Heart right ventricle (tissue), 16 donors: ENCODE measurements at regions not wholly inside any gene's neighbourhood (a gene's known extent, or its start where the extent isn't known, plus 50 kb on each side); places are given as distances from the start of the nearest gene placed in this dataset.

ENCODE experiments used
- ATAC-seq, 8 donors: fragments of 200-7000 bp; cut with Tn5 transposase; one replicate each; pipeline ENCODE4 v1.9.1; 2020; ENCODE audit warnings: mild to moderate bottlenecking in 8 of 8, moderate library complexity in 8 of 8, moderate number of reproducible peaks in 1 of 8
- DNase-seq, 2 donors: peaks; one replicate each; pipeline ENCODE4 v3.0.0-alpha.2; 2020
- H3K27ac ChIP-seq, 10 donors: fragments of 200-600 bp; sonication (generic) in 2 of 10; one replicate each; pipeline versions ENCODE4 v1.5.0 to v1.8.0; 2020 to 2022; ENCODE audit warnings: mild to moderate bottlenecking in 3 of 10
- H3K27me3 ChIP-seq, 7 donors: fragments of 200-600 bp; one replicate each; pipeline ENCODE4 v1.8.0; 2021 to 2022; ENCODE audit warnings: mild to moderate bottlenecking in 2 of 7
- H3K36me3 ChIP-seq, 9 donors: fragments of 200-600 bp; sonication (generic) in 1 of 9; one replicate each; pipeline versions ENCODE4 v1.5.0 to v1.8.0; 2020 to 2022; ENCODE audit warnings: mild to moderate bottlenecking in 2 of 9
- H3K4me1 ChIP-seq, 9 donors: fragments of 200-600 bp; sonication (generic) in 1 of 9; one replicate each; pipeline versions ENCODE4 v1.5.0 to v1.8.0; 2020 to 2022; ENCODE audit warnings: mild to moderate bottlenecking in 4 of 9
- H3K4me3 ChIP-seq, 10 donors: fragments of 200-600 bp; sonication (generic) in 2 of 10; one replicate each; pipeline versions ENCODE4 v1.5.0 to v1.8.0; 2020 to 2022; ENCODE audit warnings: mild to moderate bottlenecking in 7 of 10, moderate library complexity in 2 of 10
- H3K9me3 ChIP-seq, 11 donors: fragments of 200-600 bp in 10 of 11; sonication (generic) in 2 of 11; one replicate each; pipeline versions ENCODE4 v1.5.0 to v1.8.0; 2013 to 2022; ENCODE audit warnings: mild to moderate bottlenecking in 2 of 11, control low read depth in 1 of 11, moderate library complexity in 1 of 11
- CTCF ChIP-seq, 9 donors: fragments of 200-600 bp; sonication (generic) in 2 of 9; IDR thresholded peaks; one replicate each; pipeline versions ENCODE4 v1.5.0 to v1.8.0; 2021 to 2022; ENCODE audit warnings: antibody characterized with exemption in 9 of 9, mild to moderate bottlenecking in 5 of 9, moderate library complexity in 1 of 9
- WGBS, 2 donors: extraction: QIAGEN DNeasy Blood & Tissue Kit; methylation state at CpG; one replicate each; pipeline ENCODE4 v1.1.7; 2013; ENCODE audit warnings: inconsistent platforms in 1 of 2; 5-methylcytosine and 5-hydroxymethylcytosine counted together
- intact Hi-C, 10 donors: fragments of 100-400 bp; cut with DNase I; formaldehyde crosslinking; loops; one replicate each; pipeline versions ENCODE4 v1.11.1 to v1.14.2; 2022
- donor health status: Arrhythmogenic right ventricular cardiomyopathy.
- donor health status: ischemic (EF 13 %, LVEDD 7.1; RV severe dilation, severe dysfunction).
- donor health status: healthy with polysubstance abuse.
- donor health status: DM: no; HTN: yes; CAD: no.
- donor health status: DM: no; HTN: no; CAD: no.
- donor health status: ischemic (EF 25% LVEDD 6.9; RV normal size, moderate dysfunction).
- donor health status: ischemic (EF 25% LVEDD 5.7; RV mildly dilated, moderate dysfunction).
- donor health status: healthy.
- donor health status: DM: yes; HTN: yes; CAD: no.
- donor health status: Ischemic cardiomyopathy.
- donor health status: ischemic (EF 35%, LVEDD 5.7; RV mildly dilated, moderate dysfunction).
- donor health status: nonischemic (EF 11% LVEDD 7.7; RV severe dilation, severe dysfunction).
- donor health status: DM: yes; HTN: yes; CAD: no.
- donor health status: PGD.
- donor health status: ischemic (EF 29% LVEDD 5.4; RV normal size, mild dysfunction).
- donor health status: nonischemic (EF 23%, LVEDD 6.1; RV moderate dilation, normal function).

GRCh38 chr7:157486007-157486755, 149.4 kb downstream of the DNAJB6 start:
- peaks cover 0 to 12% (median 2%) of the 10 kb centered on the region in 11 donors for H3K9me3 ChIP-seq
- DNase-seq (no peak), ATAC-seq (no peak)
- 70 to 74% methylated on average over 11 of the region's 11 CpGs for WGBS, 2 donors
- intact Hi-C loops, result no loop called here
- H3K27me3 ChIP-seq, result peaks cover 0 to 24% (median 8%) of the 10 kb centered on the region in 7 donors
- peaks cover 0 to 15% (median 0%) of the 10 kb centered on the region in 9 donors for H3K4me1 ChIP-seq
- no peak overlapping the region for H3K27ac ChIP-seq
- H3K36me3 ChIP-seq, result no peaks in the 10 kb centered on the region
- no peak for TF ChIP-seq CTCF (IDR thresholded peaks at IDR 0.05)
- H3K4me3 ChIP-seq, result no peak overlapping the region

- H3K4me1 ChIP-seq, result peaks cover 0 to 20% (median 0%) of the 10 kb centered on the region in 9 donors
- DNase-seq (no peak), ATAC-seq (no peak)
- H3K27ac ChIP-seq, result no peak overlapping the region
- H3K27me3 ChIP-seq, result peaks cover 0 to 23% (median 8%) of the 10 kb centered on the region in 7 donors
- H3K4me3 ChIP-seq, result no peak overlapping the region
- 82 to 85% methylated on average over 24 of the region's 24 CpGs for WGBS, 2 donors
- H3K36me3 ChIP-seq, result no peaks in the 10 kb centered on the region
- intact Hi-C loops, result no loop called here
- no peak for TF ChIP-seq CTCF (IDR thresholded peaks at IDR 0.05)
- H3K9me3 ChIP-seq, result peaks cover 0 to 18% (median 8%) of the 10 kb centered on the region in 11 donors
These were observed 150.4 kb downstream of the DNAJB6 start for GRCh38 chr7:157487046-157487770.

GRCh38 chr7:157488281-157488680, 151.5 kb downstream of the DNAJB6 start:
- Histone ChIP-seq H3K4me1 (peaks cover 0 to 20% (median 0%) of the 10 kb centered on the region in 9 donors), H3K4me3 (no peak overlapping the region), H3K27ac (no peak overlapping the region), H3K36me3 (no peaks in the 10 kb centered on the region), H3K9me3 (peaks cover 0 to 18% (median 8%) of the 10 kb centered on the region in 11 donors), H3K27me3 (peaks cover 0 to 27% (median 10%) of the 10 kb centered on the region in 7 donors)
- ATAC-seq (no peak), DNase-seq (no peak)
- no peak for TF ChIP-seq CTCF (IDR thresholded peaks at IDR 0.05)
- intact Hi-C loops, result no loop called here
- WGBS, 2 donors, result 86 to 90% methylated on average over 24 of the region's 24 CpGs

GRCh38 chr7:157488966-157489365, 152.2 kb downstream of the DNAJB6 start:
- Histone ChIP-seq H3K27ac (no peak overlapping the region), H3K36me3 (no peaks in the 10 kb centered on the region), H3K4me3 (no peak overlapping the region), H3K27me3 (peaks cover 0 to 33% (median 17%) of the 10 kb centered on the region in 7 donors), H3K4me1 (peaks cover 0 to 20% (median 0%) of the 10 kb centered on the region in 9 donors), H3K9me3 (peaks cover 0 to 18% (median 8%) of the 10 kb centered on the region in 11 donors)
- 81 to 84% methylated on average over 10 of the region's 10 CpGs for WGBS, 2 donors
- ATAC-seq (no peak), DNase-seq (no peak)
- TF ChIP-seq CTCF (IDR thresholded peaks at IDR 0.05), result no peak
- intact Hi-C loops, result no loop called here
